Activated CD8-positive, alpha-beta memory T cell treated with anti-CD3 and anti-CD28 coated beads, Interleukin-2, amount 50 U/mL, for 4 hours (primary cell): ENCODE measurements at regions not wholly inside any gene's neighbourhood (a gene's known extent, or its start where the extent isn't known, plus 50 kb on each side); places are given as distances from the start of the nearest gene placed in this dataset.

ENCODE experiments used
- DNase-seq: peaks from one replicate; pipeline ENCODE4 v3.0.0-alpha.2; 2020

GRCh38 chr13:51518827-51519226 lies 65.4 kb upstream of the WDFY2 start:
- DNase-seq = no peak

- DNase-seq = no peak
These were observed 64.5 kb upstream of the WDFY2 start for GRCh38 chr13:51519771-51520216.

- no peak for DNase-seq
These were observed 63.7 kb upstream of the WDFY2 start for GRCh38 chr13:51520524-51520923.

GRCh38 chr13:51523082-51523518 lies 61.2 kb upstream of the WDFY2 start:
- DNase-seq = no peak

GRCh38 chr13:51524312-51524711 lies 60.0 kb upstream of the WDFY2 start:
- DNase-seq = no peak

- no peak for DNase-seq
These were observed 59.3 kb upstream of the WDFY2 start for GRCh38 chr13:51524829-51525566.

GRCh38 chr13:51525567-51526167 lies 58.6 kb upstream of the WDFY2 start:
- DNase-seq = no peak

- no peak for DNase-seq
These were observed 58.1 kb upstream of the WDFY2 start for GRCh38 chr13:51526202-51526601.

GRCh38 chr13:51532736-51533197 lies 51.5 kb upstream of the WDFY2 start:
- DNase-seq = no peak

- DNase-seq = peak; percentile 26
These were observed 50.0 kb upstream of the WDFY2 start for GRCh38 chr13:51534041-51534817.
